ENCODE measurements at regions not wholly inside any gene's neighbourhood (a gene's known extent, or its start where the extent isn't known, plus 50 kb on each side); places are given as distances from the start of the nearest gene placed in this dataset.
"Not testable (repeated sequence)": the region's sequence is repeated elsewhere in the genome, so short reads cannot be mapped to it uniquely, and the experiment has no call there.

- DNase-seq, result no peak
These were observed 775.7 kb downstream of the TMTC2 start for GRCh38 chr12:83462419-83462818.

- DNase-seq, result no peak
These were observed 774.7 kb downstream of the TMTC2 start for GRCh38 chr12:83461336-83461935.

GRCh38 chr12:83451189-83451588 lies 764.5 kb downstream of the TMTC2 start:
- DNase-seq, result no peak

- no peak for DNase-seq
These were observed 747.9 kb downstream of the TMTC2 start for GRCh38 chr12:83434600-83434999.

- no peak for DNase-seq
These were observed 745.5 kb downstream of the TMTC2 start for GRCh38 chr12:83432176-83432719.

GRCh38 chr12:83427586-83428136 lies 741.0 kb downstream of the TMTC2 start:
- not testable (repeated sequence) for DNase-seq

- DNase-seq, result no peak
These were observed 728.3 kb downstream of the TMTC2 start for GRCh38 chr12:83414981-83415380.

- DNase-seq, result no peak
These were observed 722.1 kb downstream of the TMTC2 start for GRCh38 chr12:83408851-83409250.

GRCh38 chr12:83408146-83408545 lies 721.4 kb downstream of the TMTC2 start:
- no peak for DNase-seq

- DNase-seq, result no peak
These were observed 717.8 kb downstream of the TMTC2 start for GRCh38 chr12:83404521-83404920.

GRCh38 chr12:83390186-83390585 lies 703.5 kb downstream of the TMTC2 start:
- no peak for DNase-seq

- no peak for DNase-seq
These were observed 702.7 kb downstream of the TMTC2 start for GRCh38 chr12:83389237-83389996.

GRCh38 chr12:83388551-83388950 lies 701.8 kb downstream of the TMTC2 start:
- no peak for DNase-seq

- no peak for DNase-seq
These were observed 700.0 kb downstream of the TMTC2 start for GRCh38 chr12:83386527-83387264.

GRCh38 chr12:83378186-83378727 lies 691.6 kb downstream of the TMTC2 start:
- DNase-seq, result no peak

- DNase-seq, result no peak
These were observed 678.6 kb downstream of the TMTC2 start for GRCh38 chr12:83365317-83365716.

GRCh38 chr12:83361475-83361874 lies 674.8 kb downstream of the TMTC2 start:
- no peak for DNase-seq

- no peak for DNase-seq
These were observed 674.4 kb downstream of the TMTC2 start for GRCh38 chr12:83361071-83361470.

GRCh38 chr12:83349907-83350611 lies 663.4 kb downstream of the TMTC2 start:
- no peak for DNase-seq

- DNase-seq, result no peak
These were observed 659.6 kb downstream of the TMTC2 start for GRCh38 chr12:83346333-83346732.

GRCh38 chr12:83343767-83344166 lies 657.1 kb downstream of the TMTC2 start:
- no peak for DNase-seq

GRCh38 chr12:83335748-83336147 lies 649.0 kb downstream of the TMTC2 start:
- no peak for DNase-seq

All from right kidney (tissue), 1 donor.